K562 (cell line): ENCODE measurements at regions not wholly inside any gene's neighbourhood (a gene's known extent, or its start where the extent isn't known, plus 50 kb on each side); places are given as distances from the start of the nearest gene placed in this dataset.

ENCODE experiments used
- ATAC-seq: fragments of 200-7000 bp; cut with Tn5 transposase; 3 replicates; pipeline ENCODE4 v1.9.1; 2020; ENCODE audit warnings: moderate library complexity
- BruUV-seq: library from RNA; stranded (reverse); fragments of 400-500 nt; replicated peaks from 2 replicates; lab custom pipeline; 2021; lab: Mats Ljungman, UMichigan
- CTCF ChIA-PET: fragments of 300-600 bp; formaldehyde crosslinking; extraction: SDS; loops from one replicate; lab custom pipeline; 2021; ENCODE audit warnings: low intra/inter-chr PET ratio; lab: Yijun Ruan, JAX
- POLR2A ChIA-PET: fragments of 300-600, 350-650 bp; sonication (Branson Sonifier 250); formaldehyde crosslinking; extraction: SDS; loops from one replicate; lab custom pipeline; 2021; ENCODE audit warnings: antibody characterized with exemption, inconsistent platforms; lab: Yijun Ruan, JAX
- DNase-seq, 4 experiments: peaks; one replicate each; pipeline versions ENCODE4 v3.0.0 to v3.0.0-alpha.2; 2011 to 2018; ENCODE audit warnings: low spot score in 3 of 4, mixed read lengths in 3 of 4; ENCODE audit errors: extremely low read depth in 1 of 4
- FAIRE-seq: peaks from 2 replicates; lab custom pipeline; 2011; peaks lifted over from hg19 to GRCh38; lab: Jason Lieb, UNC
- H2AFZ ChIP-seq: 2 replicates; pipeline ENCODE4 v1.6.0; 2011; ENCODE audit warnings: low read depth, low read length, control low read depth, inconsistent platforms
- H3K27ac ChIP-seq: fragments of 200-600 bp; 3 replicates; pipeline ENCODE4 v1.8.0; 2011; ENCODE audit warnings: low read depth, mild to moderate bottlenecking, control low read depth, inconsistent platforms, low read length, moderate library complexity, mixed read lengths; ENCODE audit errors: extremely low read depth
- H3K27me3 ChIP-seq, 2 experiments: fragments of 300-600 bp in 1 of 2; 2 replicates in 1 of 2; 3 replicates in 1 of 2; pipeline versions ENCODE4 v1.6.0 to v1.8.0; 2011; ENCODE audit warnings: inconsistent platforms in 2 of 2, low read length in 2 of 2, mild to moderate bottlenecking in 1 of 2, mixed read lengths in 1 of 2, moderate library complexity in 1 of 2; ENCODE audit not compliant: control insufficient read depth in 2 of 2, insufficient read depth in 2 of 2
- H3K36me3 ChIP-seq: fragments of 300-600 bp; 3 replicates; pipeline ENCODE4 v1.8.0; 2011; ENCODE audit warnings: mild to moderate bottlenecking, low read length, inconsistent platforms; ENCODE audit not compliant: control insufficient read depth, insufficient read depth
- H3K4me1 ChIP-seq, 2 experiments: fragments of 200-600 bp in 1 of 2; replicated peaks in 1 of 2; 2 replicates in 1 of 2; 3 replicates in 1 of 2; pipeline versions ENCODE4 v1.5.1 to v1.8.0; 2011; ENCODE audit warnings: inconsistent platforms in 2 of 2, low read length in 2 of 2, mild to moderate bottlenecking in 1 of 2, mixed read lengths in 1 of 2, moderate library complexity in 1 of 2; ENCODE audit not compliant: control insufficient read depth in 2 of 2, insufficient read depth in 2 of 2
- H3K4me2 ChIP-seq: 2 replicates; pipeline ENCODE4 v1.6.1; 2011; ENCODE audit warnings: low read length, control low read depth, inconsistent platforms, mixed read lengths; ENCODE audit not compliant: insufficient read depth
- H3K4me3 ChIP-seq: fragments of 200-600 bp; sonication (generic), shearing (Covaris generic); 2 replicates; pipeline ENCODE4 v1.5.1; 2016; ENCODE audit warnings: control low read depth, inconsistent platforms
- H3K79me2 ChIP-seq: fragments of 200-600 bp; 3 replicates; pipeline ENCODE4 v1.8.0; 2011; ENCODE audit warnings: low read length, inconsistent platforms; ENCODE audit not compliant: control insufficient read depth, insufficient read depth
- H3K9ac ChIP-seq, 2 experiments: 2 replicates each; pipeline versions ENCODE4 v1.6.0 to v1.6.1; 2011; ENCODE audit warnings: low read depth in 2 of 2, low read length in 2 of 2, control low read depth in 1 of 2, inconsistent platforms in 1 of 2, mild to moderate bottlenecking in 1 of 2, mixed read lengths in 1 of 2; ENCODE audit not compliant: insufficient read depth in 1 of 2
- H3K9me1 ChIP-seq: one replicate; pipeline ENCODE4 v1.6.0; 2011; ENCODE audit warnings: inconsistent platforms, mild to moderate bottlenecking, low read length, moderate library complexity; ENCODE audit not compliant: control insufficient read depth, insufficient read depth
- H3K9me3 ChIP-seq: replicated peaks from 2 replicates; pipeline ENCODE4 v1.5.1; 2011; ENCODE audit warnings: low read depth, low read length, inconsistent platforms; ENCODE audit not compliant: control insufficient read depth, insufficient read depth
- H4K20me1 ChIP-seq: replicated peaks from 2 replicates; pipeline ENCODE4 v1.6.1; 2011; ENCODE audit warnings: low read length, inconsistent platforms, mixed read lengths; ENCODE audit not compliant: control insufficient read depth, insufficient read depth
- ELF4 ChIP-seq: fragments of 450-650 bp; formaldehyde crosslinking; IDR thresholded peaks from 2 replicates; pipeline ENCODE4 v1.4.0; 2022; ENCODE audit warnings: missing genetic modification characterization
- HDAC8 ChIP-seq: fragments of 450-650 bp; IDR thresholded peaks from 2 replicates; pipeline ENCODE4 v1.6.1; 2016; ENCODE audit warnings: mild to moderate bottlenecking, missing genetic modification characterization, moderate library complexity, missing compliant biosample characterization
- HNRNPK ChIP-seq: fragments of 200-400 bp; formaldehyde crosslinking; IDR thresholded peaks from one replicate; pipeline ENCODE4 v1.6.1; 2018; ENCODE audit warnings: mild to moderate bottlenecking, low read depth, low read length; ENCODE audit not compliant: poor library complexity, severe bottlenecking
- HNRNPL ChIP-seq: fragments of 200-400 bp; formaldehyde crosslinking; IDR thresholded peaks from 2 replicates; pipeline ENCODE4 v1.6.1; 2017; ENCODE audit warnings: low read depth, mild to moderate bottlenecking, low read length
- HSF4 ChIP-seq: fragments of 250-450 bp; sonication (Bioruptor Pico); IDR thresholded peaks from 2 replicates; pipeline ENCODE4 v2.1.2; 2022; ENCODE audit warnings: mild to moderate bottlenecking, moderate library complexity, borderline replicate concordance
- NCOA1 ChIP-seq: fragments of 450-650 bp; IDR thresholded peaks from 2 replicates; pipeline ENCODE4 v1.6.1; 2016; ENCODE audit warnings: low read depth
- SMAD3 ChIP-seq: fragments of 450-650 bp; formaldehyde crosslinking; conservative IDR thresholded peaks from 2 replicates; pipeline ENCODE4 v1.4.0; 2020; ENCODE audit warnings: mild to moderate bottlenecking
- THRB ChIP-seq: fragments of 450-650 bp; formaldehyde crosslinking; conservative IDR thresholded peaks from 2 replicates; pipeline ENCODE4 v1.4.0; 2022; ENCODE audit warnings: mild to moderate bottlenecking, missing genetic modification characterization
- XRCC5 ChIP-seq: fragments of 200-400 bp; formaldehyde crosslinking; IDR thresholded peaks from 2 replicates; pipeline ENCODE4 v1.6.1; 2017; ENCODE audit warnings: low read depth, mild to moderate bottlenecking, low read length
- ZBTB2 ChIP-seq: fragments of 450-650 bp; IDR thresholded peaks from 2 replicates; pipeline ENCODE4 v1.6.1; 2016; ENCODE audit warnings: antibody characterized with exemption
- ZNF408 ChIP-seq: fragments of 250-450 bp; sonication (Bioruptor Pico); IDR thresholded peaks from 2 replicates; pipeline ENCODE4 v1.4.0; 2020; ENCODE audit warnings: low read depth, mild to moderate bottlenecking, moderate library complexity
- ZNF77 ChIP-seq: fragments of 250-450 bp; sonication (Bioruptor Pico); IDR thresholded peaks from 2 replicates; pipeline ENCODE4 v1.5.0; 2020
- WGBS: fragments of 100-300 bp; shearing (Covaris generic); methylation state at CpG from one replicate; pipeline ENCODE4 v1.1.6; 2016; ENCODE audit warnings: low coverage, mixed read lengths; ENCODE audit not compliant: insufficient coverage; ENCODE audit errors: missing lambda C conversion rate; 5-methylcytosine and 5-hydroxymethylcytosine counted together
- in situ Hi-C: fragments of 300-500 bp; cut with MboI; formaldehyde crosslinking; loops from 4 replicates; pipeline ENCODE4 v1.15.0; 2018; ENCODE audit warnings: inconsistent platforms, mixed read lengths
- intact Hi-C: fragments of 100-400 bp; cut with micrococcal nuclease; formaldehyde crosslinking; loops from 2 replicates; pipeline ENCODE4 v1.14.2; 2022
- TF ChIP-seq, protein P1 (sequence below): sonication (generic); formaldehyde crosslinking; IDR thresholded peaks from 2 replicates; pipeline ENCODE4 v1.8.1; 2023; ENCODE audit warnings: mild to moderate bottlenecking, missing genetic modification reagents
- TF ChIP-seq, protein P2 (sequence below): fragments of 450-650 bp; IDR thresholded peaks from 2 replicates; pipeline ENCODE4 v1.6.1; 2018; ENCODE audit warnings: mild to moderate bottlenecking, low read depth; ENCODE audit not compliant: partially characterized antibody
- TF ChIP-seq, protein P3 (sequence below): sonication (generic); formaldehyde crosslinking; IDR thresholded peaks from 2 replicates; pipeline ENCODE4 v1.9.0; 2022; ENCODE audit warnings: mild to moderate bottlenecking, missing genetic modification reagents

- no peaks in the 10 kb centered on the region for H3K4me1 ChIP-seq
- no peaks in the 10 kb centered on the region for H3K9me3 ChIP-seq
- no peak overlapping the region for H3K9ac ChIP-seq
- H3K79me2 ChIP-seq = no peaks in the 10 kb centered on the region
- H2AFZ ChIP-seq = no peak overlapping the region
- intact Hi-C loops = no loop called here
- no TSS peak for BruUV-seq
- no peaks in the 10 kb centered on the region for H4K20me1 ChIP-seq
- no peak for DNase-seq
- H3K4me2 ChIP-seq = no peak overlapping the region
- CTCF ChIA-PET = no interaction called here
- H3K27me3 ChIP-seq = no peaks in the 10 kb centered on the region
- H3K9me1 ChIP-seq = peaks cover 2% of the 10 kb centered on the region
- H3K36me3 ChIP-seq = no peaks in the 10 kb centered on the region
- in situ Hi-C loops = no loop called here
- POLR2A ChIA-PET = no interaction called here
- H3K27ac ChIP-seq = no peak overlapping the region
- H3K4me3 ChIP-seq = no peak overlapping the region
- 0% methylated on average over 8 of the region's 8 CpGs for WGBS
- ATAC-seq = no peak
- no peak for FAIRE-seq
- TF ChIP-seq, protein P1, sequence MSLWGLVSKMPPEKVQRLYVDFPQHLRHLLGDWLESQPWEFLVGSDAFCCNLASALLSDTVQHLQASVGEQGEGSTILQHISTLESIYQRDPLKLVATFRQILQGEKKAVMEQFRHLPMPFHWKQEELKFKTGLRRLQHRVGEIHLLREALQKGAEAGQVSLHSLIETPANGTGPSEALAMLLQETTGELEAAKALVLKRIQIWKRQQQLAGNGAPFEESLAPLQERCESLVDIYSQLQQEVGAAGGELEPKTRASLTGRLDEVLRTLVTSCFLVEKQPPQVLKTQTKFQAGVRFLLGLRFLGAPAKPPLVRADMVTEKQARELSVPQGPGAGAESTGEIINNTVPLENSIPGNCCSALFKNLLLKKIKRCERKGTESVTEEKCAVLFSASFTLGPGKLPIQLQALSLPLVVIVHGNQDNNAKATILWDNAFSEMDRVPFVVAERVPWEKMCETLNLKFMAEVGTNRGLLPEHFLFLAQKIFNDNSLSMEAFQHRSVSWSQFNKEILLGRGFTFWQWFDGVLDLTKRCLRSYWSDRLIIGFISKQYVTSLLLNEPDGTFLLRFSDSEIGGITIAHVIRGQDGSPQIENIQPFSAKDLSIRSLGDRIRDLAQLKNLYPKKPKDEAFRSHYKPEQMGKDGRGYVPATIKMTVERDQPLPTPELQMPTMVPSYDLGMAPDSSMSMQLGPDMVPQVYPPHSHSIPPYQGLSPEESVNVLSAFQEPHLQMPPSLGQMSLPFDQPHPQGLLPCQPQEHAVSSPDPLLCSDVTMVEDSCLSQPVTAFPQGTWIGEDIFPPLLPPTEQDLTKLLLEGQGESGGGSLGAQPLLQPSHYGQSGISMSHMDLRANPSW = no peak
- no peak for TF ChIP-seq HSF4
- TF ChIP-seq NCOA1 = no peak
- no peak for TF ChIP-seq ZNF408
- TF ChIP-seq ELF4 (CRISPR knock-in tag) = no peak
- TF ChIP-seq, protein P2, sequence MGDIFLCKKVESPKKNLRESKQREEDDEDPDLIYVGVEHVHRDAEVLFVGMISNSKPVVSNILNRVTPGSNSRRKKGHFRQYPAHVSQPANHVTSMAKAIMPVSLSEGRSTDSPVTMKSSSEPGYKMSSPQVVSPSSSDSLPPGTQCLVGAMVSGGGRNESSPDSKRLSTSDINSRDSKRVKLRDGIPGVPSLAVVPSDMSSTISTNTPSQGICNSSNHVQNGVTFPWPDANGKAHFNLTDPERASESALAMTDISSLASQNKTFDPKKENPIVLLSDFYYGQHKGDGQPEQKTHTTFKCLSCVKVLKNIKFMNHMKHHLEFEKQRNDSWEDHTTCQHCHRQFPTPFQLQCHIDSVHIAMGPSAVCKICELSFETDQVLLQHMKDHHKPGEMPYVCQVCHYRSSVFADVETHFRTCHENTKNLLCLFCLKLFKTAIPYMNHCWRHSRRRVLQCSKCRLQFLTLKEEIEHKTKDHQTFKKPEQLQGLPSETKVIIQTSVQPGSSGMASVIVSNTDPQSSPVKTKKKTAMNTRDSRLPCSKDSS = no peak
- no peak for TF ChIP-seq SMAD3 (CRISPR knock-in tag)
- no peak for TF ChIP-seq HNRNPK
- TF ChIP-seq, protein P3, sequence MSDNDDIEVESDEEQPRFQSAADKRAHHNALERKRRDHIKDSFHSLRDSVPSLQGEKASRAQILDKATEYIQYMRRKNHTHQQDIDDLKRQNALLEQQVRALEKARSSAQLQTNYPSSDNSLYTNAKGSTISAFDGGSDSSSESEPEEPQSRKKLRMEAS (CRISPR knock-in tag) = no peak
- no peak for TF ChIP-seq ZNF77
- no peak for TF ChIP-seq HNRNPL
- TF ChIP-seq XRCC5 = no peak
- no peak for TF ChIP-seq THRB
- no peak for TF ChIP-seq ZBTB2
- no peak for TF ChIP-seq HDAC8 (tag)
Observed at GRCh38 chr17:72512649-72513556, 392.1 kb downstream of the SOX9 start.
